Myocyte (in vitro differentiated cells): ENCODE measurements at regions not wholly inside any gene's neighbourhood (a gene's known extent, or its start where the extent isn't known, plus 50 kb on each side); places are given as distances from the start of the nearest gene placed in this dataset.
"Not testable (repeated sequence)": the region's sequence is repeated elsewhere in the genome, so short reads cannot be mapped to it uniquely, and the experiment has no call there.

Experiments
- DNase-seq: peaks from one replicate; pipeline ENCODE4 v3.0.0-alpha.2; 2012; ENCODE audit warnings: low read depth

DNA sequence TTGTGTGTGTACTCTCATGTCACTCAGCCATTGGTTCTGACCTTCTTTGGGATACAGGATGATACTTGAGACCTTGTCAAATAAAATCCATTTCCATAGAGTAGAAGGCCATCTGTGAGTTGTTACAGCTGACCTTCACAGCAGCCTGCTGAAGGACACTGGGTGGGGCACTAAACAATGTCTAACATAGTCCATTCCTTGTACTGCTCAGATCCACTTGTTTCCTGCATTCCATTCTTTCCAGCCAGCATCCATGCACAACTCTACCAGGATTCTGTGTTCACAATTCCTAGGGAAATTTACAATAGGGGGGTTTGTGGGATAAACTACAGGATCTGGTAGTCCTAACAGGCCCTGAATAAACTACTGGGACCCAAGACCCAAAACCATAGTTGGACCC, 286.4 kb downstream of the RASEF start:
- no peak for DNase-seq

DNA sequence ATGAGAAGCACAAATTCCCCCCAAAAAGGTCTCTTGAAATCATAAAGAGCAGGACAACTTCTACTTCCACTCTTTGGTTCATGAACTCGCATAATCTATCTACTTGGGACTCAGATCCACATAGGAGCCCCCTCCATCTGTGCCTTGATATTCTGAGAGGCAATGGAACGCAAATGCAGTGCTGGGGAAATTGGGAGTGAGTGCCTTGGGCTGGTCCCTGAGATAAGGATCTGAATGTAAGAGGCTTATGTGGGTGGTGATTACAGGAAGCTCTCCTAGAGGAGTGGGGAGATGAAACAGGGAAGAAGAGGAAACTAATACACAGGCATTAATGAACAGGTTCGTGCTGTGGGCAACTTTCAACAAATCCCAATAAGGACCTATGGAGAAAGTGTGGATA, 285.6 kb downstream of the RASEF start:
- DNase-seq, result no peak

GRCh38 chr9:82778923-82779322, 284.0 kb downstream of the RASEF start:
- not testable (repeated sequence) for DNase-seq

- no peak for DNase-seq
Measured at GRCh38 chr9:82780017-82780416, 282.9 kb downstream of the RASEF start.

GRCh38 chr9:82781921-82782392, 281.0 kb downstream of the RASEF start:
- no peak for DNase-seq

DNA sequence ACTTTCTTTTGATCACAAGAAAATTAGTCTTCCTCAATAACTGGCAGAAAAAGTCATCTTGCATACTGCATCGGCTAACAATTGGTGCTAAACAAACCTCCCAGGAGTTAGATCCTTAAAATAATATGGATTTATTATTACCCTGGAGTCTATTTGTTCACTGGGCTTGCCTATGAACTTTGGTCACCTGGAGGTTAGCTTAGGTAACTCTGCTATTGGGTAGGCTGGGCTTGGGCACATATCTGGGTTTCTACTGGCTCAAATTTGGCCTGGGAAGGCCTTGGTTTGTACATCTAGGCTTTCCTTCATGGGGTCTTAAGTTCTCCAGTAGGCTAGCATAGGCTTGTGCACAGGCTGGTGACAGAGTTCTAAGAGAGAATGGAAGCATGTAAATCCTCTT, 279.9 kb downstream of the RASEF start:
- no peak for DNase-seq

DNA sequence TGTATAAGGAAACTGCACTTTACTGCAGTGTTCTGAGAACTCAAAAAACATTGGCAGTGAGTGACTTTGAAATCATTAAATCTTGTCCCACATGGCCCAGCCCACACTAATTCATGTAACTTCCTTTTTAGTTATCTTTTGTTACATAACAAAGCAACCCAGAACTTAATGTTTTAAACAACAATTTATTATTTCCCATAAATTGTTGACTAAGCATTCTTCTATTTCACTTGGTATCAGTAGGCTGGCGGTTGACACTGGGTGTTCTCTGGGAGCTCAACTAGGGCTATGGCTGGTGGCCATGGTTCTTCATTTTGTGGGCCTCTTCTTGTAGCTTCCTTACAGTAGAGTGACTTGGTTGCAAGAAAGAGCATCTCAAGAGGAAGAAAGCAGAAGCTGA, 278.4 kb downstream of the RASEF start:
- DNase-seq, result no peak

DNA sequence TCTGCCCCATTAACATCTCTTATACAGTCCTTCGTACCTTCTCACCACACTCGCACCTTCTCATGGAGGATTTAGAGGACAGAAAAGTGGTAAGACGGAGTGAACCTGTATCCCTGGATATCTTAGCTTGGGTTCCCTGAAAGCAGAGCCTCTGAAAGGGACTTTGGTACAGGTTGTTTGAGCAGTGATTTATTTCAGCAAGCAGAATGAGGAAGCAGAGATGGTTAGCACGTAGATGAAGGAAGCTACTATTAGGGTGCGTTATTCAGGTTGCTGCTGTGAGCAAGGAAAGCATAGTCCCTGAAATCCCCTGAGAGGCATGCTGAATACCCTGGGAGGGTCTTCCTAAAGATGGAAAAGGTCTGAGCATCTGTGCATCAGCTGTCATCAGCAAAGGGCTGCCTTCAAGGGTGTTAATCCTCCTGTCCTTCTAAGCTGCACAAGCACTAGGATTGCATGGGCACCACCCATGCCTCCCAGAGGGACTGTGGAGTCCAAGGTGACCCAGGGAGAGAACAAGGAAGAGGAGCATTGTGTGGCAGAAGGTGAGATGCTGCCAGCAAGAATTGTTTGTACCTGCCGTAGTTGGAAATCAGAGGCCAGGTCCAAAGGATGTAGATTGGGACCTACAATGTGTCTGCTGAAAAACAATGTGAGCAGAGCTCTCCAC, 273.7 kb downstream of the RASEF start:
- no peak for DNase-seq

DNA sequence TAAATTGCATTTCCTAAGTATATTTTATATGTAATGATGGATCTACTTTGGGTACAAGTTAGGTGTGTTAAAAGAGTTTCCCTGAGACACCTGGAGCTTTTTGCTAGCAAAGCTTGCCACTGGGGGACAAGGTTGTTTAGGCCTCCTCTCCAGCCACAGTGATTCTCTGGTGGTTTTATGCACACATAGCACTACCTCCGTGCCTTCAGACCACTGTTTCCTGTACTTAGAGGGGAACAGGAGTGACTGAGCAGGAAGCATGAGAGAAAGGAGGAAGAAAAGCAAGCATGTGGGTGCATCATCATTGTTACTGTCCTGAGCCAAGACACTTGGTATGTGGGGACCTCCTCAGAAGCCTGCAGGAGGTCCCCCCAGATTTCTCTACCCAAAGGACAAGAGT, 272.1 kb downstream of the RASEF start:
- DNase-seq, result no peak

- no peak for DNase-seq
Measured at GRCh38 chr9:82791692-82792091, 271.2 kb downstream of the RASEF start.

GRCh38 chr9:82797534-82797933, 265.4 kb downstream of the RASEF start:
- DNase-seq, result no peak

- DNase-seq, result no peak
Measured at GRCh38 chr9:82799286-82799685, 263.7 kb downstream of the RASEF start.

DNA sequence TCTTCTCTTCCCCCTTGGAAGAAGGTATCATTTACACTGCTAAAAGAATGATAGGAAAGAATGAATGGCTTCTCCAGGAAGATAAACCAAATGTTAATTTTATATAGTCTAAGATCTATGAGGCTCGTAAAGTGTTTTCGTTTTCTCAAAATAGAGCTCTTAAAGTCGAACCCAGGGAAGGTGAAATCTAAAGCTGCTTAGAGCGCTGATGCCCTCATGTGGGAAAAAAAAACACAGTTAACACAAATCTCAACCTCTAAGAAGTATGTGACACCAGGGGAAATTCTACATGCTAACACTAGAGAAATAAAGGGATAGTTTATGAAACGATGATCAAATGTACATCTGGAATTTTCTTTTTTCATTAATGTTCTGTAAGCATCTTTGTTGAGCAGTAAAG, 257.9 kb downstream of the RASEF start:
- no peak for DNase-seq

GRCh38 chr9:82808478-82808877, 254.5 kb downstream of the RASEF start:
- no peak for DNase-seq

GRCh38 chr9:82810915-82811314, 252.0 kb downstream of the RASEF start:
- DNase-seq, result no peak

- DNase-seq, result no peak
Measured at GRCh38 chr9:82819260-82819659, 243.7 kb downstream of the RASEF start.

DNA sequence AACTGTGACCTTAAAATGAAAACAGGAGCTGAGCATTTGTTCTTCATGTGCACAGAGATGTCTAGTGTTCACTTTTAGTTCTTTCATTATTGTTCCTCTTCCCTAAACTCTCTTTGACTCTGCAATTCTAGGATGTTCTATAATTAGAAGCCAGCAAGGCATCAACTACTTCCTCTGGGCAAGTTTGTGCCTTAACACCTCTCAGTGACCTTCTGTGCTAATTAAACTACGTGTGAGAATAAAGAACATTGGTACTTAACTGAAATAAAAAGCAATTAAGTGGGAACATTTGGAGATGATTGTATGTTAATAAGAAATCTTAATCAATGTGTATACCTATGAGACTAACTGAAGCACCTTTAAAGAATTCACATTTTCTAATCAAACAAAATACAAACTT, 242.8 kb downstream of the RASEF start:
- no peak for DNase-seq

GRCh38 chr9:82829818-82830217, 233.1 kb downstream of the RASEF start:
- DNase-seq, result no peak

DNA sequence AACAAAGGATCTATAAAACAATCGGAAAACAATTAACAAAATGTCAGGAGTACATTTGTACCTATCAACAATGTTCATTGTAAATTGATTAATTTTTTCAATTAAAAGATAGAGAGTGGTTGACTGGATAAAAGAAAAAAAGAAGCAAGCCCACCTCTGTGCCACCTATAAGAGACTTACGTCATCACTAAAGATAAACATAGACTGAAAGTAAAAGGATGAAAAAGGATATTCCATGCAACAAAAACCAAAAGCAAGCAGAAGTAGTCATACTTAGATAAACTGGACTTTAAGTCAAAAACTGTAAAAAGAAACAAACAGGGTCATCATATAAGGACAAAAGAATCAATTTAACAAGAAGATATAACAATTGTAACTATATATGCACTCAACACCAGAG, 197.4 kb downstream of the RASEF start:
- no peak for DNase-seq

GRCh38 chr9:82880336-82881050, 182.4 kb downstream of the RASEF start:
- no peak for DNase-seq

DNA sequence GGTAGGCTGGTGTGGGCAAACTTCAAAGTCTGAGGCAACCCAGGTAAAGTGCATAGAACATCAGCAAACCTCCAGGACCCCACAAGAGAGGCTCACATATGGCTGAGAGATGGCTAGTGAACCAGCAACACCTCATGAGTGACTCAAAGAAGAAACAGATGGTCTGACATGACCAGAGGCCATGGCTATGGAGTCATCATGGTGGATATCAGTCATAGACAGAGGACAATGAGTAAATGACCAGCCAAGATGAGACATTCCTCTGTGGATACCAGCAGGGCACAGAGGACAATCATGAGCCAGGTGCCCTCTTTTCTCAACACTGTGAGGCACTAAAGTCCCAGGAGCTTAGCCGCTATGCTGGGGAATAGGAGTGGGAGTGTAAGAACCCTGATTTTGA, 180.8 kb downstream of the RASEF start:
- DNase-seq, result no peak

DNA sequence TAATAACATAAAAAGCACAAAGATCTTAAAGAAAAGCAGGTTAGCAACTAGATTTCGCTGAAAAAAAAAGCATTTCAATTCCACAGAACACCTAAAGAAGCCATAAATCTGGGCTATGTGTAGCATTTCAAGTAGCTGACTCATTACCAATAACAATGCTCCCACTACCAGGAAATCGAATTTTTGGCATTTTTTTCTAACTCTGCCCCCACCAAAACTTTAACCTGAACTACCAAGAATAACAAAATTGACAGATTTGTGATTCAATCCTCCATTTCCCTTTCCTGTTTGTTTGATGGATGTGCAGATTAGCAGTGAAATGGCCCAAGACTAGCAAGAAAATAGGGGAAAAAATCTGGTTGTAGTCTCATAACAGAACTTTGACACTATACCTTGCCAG, 180.2 kb downstream of the RASEF start:
- DNase-seq, result no peak

DNA sequence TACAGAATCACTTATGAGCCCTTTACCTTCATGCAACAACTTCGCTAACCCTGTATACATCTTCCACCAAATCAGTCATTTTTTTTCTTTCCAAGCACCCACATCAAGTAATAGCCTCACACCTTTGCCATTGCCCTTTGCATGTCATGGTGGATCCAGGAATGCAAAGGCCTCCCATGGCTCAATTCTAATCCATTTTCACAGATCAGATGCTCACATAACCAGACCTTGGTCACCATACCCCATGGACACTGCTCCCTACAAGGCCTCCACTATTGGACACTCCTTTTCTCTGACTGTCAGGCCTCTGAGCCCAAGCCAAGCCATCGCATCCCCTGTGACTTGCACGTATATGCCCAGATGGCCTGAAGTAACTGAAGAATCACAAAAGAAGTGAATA, 179.5 kb downstream of the RASEF start:
- no peak for DNase-seq
